HEK293 (cell line): ENCODE measurements at regions not wholly inside any gene's neighbourhood (a gene's known extent, or its start where the extent isn't known, plus 50 kb on each side); places are given as distances from the start of the nearest gene placed in this dataset.

Experiments used
- CTCF ChIA-PET: fragments of 350-600 bp; formaldehyde crosslinking; extraction: SDS; loops from one replicate; lab custom pipeline; 2021; ENCODE audit warnings: antibody characterized with exemption; lab: Yijun Ruan, JAX
- POLR2A ChIA-PET: fragments of 300-600 bp; formaldehyde crosslinking; extraction: SDS; loops from one replicate; lab custom pipeline; 2020; ENCODE audit warnings: antibody characterized with exemption, inconsistent platforms; lab: Yijun Ruan, JAX
- H3K27ac ChIP-seq: fragments of 200-500 bp; sonication (Bioruptor generic); 2 replicates; pipeline ENCODE4 v1.5.1; 2014; ENCODE audit warnings: low read depth, low read length, control low read depth, inconsistent platforms; ENCODE audit errors: extremely low read depth
- H3K36me3 ChIP-seq, 2 experiments: fragments of 200-500 bp in 1 of 2; sonication (Bioruptor generic) in 1 of 2; 1 replicate in 1 of 2; 2 replicates in 1 of 2; pipeline ENCODE4 v1.5.1; 2014 to 2017; ENCODE audit warnings: inconsistent platforms in 2 of 2, low read length in 2 of 2; ENCODE audit not compliant: control insufficient read depth in 2 of 2, insufficient read depth in 1 of 2
- H3K4me1 ChIP-seq: fragments of 200-500 bp; sonication (Bioruptor generic); 2 replicates; pipeline ENCODE4 v1.5.1; 2014; ENCODE audit warnings: mild to moderate bottlenecking, low read length, inconsistent platforms; ENCODE audit not compliant: control insufficient read depth, insufficient read depth
- H3K4me3 ChIP-seq: 2 replicates; pipeline ENCODE4 v1.5.1; 2011; ENCODE audit warnings: low read depth, mild to moderate bottlenecking, control low read depth, low read length, moderate library complexity
- H3K9me3 ChIP-seq: fragments of 200-500 bp; sonication (Bioruptor generic); 2 replicates; pipeline ENCODE4 v1.5.1; 2014; ENCODE audit warnings: low read depth, low read length, inconsistent platforms; ENCODE audit not compliant: control insufficient read depth, insufficient read depth
- BCL6B ChIP-seq: fragments of 450-650 bp; formaldehyde crosslinking; IDR thresholded peaks from 2 replicates; pipeline ENCODE4 v1.5.1; 2017; ENCODE audit warnings: missing biosample characterization, missing genetic modification characterization
- GFI1B ChIP-seq: fragments of 450-650 bp; formaldehyde crosslinking; IDR thresholded peaks from 2 replicates; pipeline ENCODE4 v1.5.1; 2016; ENCODE audit warnings: missing biosample characterization, missing genetic modification characterization
- HOXA7 ChIP-seq: sonication (generic); formaldehyde crosslinking; IDR thresholded peaks from 2 replicates; pipeline ENCODE4 v1.8.1; 2022; ENCODE audit warnings: missing genetic modification reagents, borderline replicate concordance
- KLF1 ChIP-seq: fragments of 450-650 bp; formaldehyde crosslinking; IDR thresholded peaks from 2 replicates; pipeline ENCODE4 v1.5.1; 2016; ENCODE audit warnings: missing biosample characterization, missing genetic modification characterization
- TRIM28 ChIP-seq: IDR thresholded peaks from 2 replicates; pipeline ENCODE4 v1.6.1; 2011; ENCODE audit warnings: low read length, control low read depth, borderline replicate concordance
- YY1 ChIP-seq: fragments of 450-650 bp; formaldehyde crosslinking; IDR thresholded peaks from 2 replicates; pipeline ENCODE4 v1.5.1; 2018; ENCODE audit warnings: missing biosample characterization, missing genetic modification characterization
- ZBTB44 ChIP-seq: fragments of 450-650 bp; IDR thresholded peaks from 2 replicates; pipeline ENCODE4 v1.5.1; 2018; ENCODE audit warnings: missing biosample characterization, mild to moderate bottlenecking, missing genetic modification characterization
- ZBTB49 ChIP-seq: fragments of 450-650 bp; formaldehyde crosslinking; IDR thresholded peaks from 2 replicates; pipeline ENCODE4 v1.5.1; 2016; ENCODE audit warnings: missing biosample characterization, missing genetic modification characterization, low read depth
- ZBTB6 ChIP-seq: fragments of 450-650 bp; formaldehyde crosslinking; IDR thresholded peaks from 2 replicates; pipeline ENCODE4 v1.5.1; 2017; ENCODE audit warnings: missing biosample characterization, missing genetic modification characterization
- ZIC2 ChIP-seq: fragments of 450-650 bp; formaldehyde crosslinking; IDR thresholded peaks from 2 replicates; pipeline ENCODE4 v1.5.1; 2016; ENCODE audit warnings: missing biosample characterization, missing genetic modification characterization
- ZNF175 ChIP-seq: fragments of 450-650 bp; formaldehyde crosslinking; IDR thresholded peaks from 2 replicates; pipeline ENCODE4 v1.5.1; 2016; ENCODE audit warnings: missing biosample characterization, missing genetic modification characterization
- ZNF18 ChIP-seq: fragments of 450-650 bp; formaldehyde crosslinking; IDR thresholded peaks from 2 replicates; pipeline ENCODE4 v1.5.1; 2016; ENCODE audit warnings: missing biosample characterization, missing genetic modification characterization
- ZNF24 ChIP-seq: fragments of 450-650 bp; formaldehyde crosslinking; IDR thresholded peaks from 2 replicates; pipeline ENCODE4 v1.5.1; 2016; ENCODE audit warnings: missing biosample characterization, missing genetic modification characterization
- ZNF248 ChIP-seq: fragments of 450-650 bp; formaldehyde crosslinking; IDR thresholded peaks from 2 replicates; pipeline ENCODE4 v1.5.1; 2017; ENCODE audit warnings: missing biosample characterization, missing genetic modification characterization
- ZNF449 ChIP-seq: fragments of 450-650 bp; formaldehyde crosslinking; IDR thresholded peaks from 2 replicates; pipeline ENCODE4 v1.5.1; 2017; ENCODE audit warnings: missing biosample characterization, mild to moderate bottlenecking, missing genetic modification characterization, moderate library complexity
- ZNF488 ChIP-seq: fragments of 450-650 bp; formaldehyde crosslinking; IDR thresholded peaks from 2 replicates; pipeline ENCODE4 v1.5.1; 2016; ENCODE audit warnings: missing biosample characterization, missing genetic modification characterization
- ZNF510 ChIP-seq: fragments of 450-650 bp; formaldehyde crosslinking; IDR thresholded peaks from 2 replicates; pipeline ENCODE4 v1.5.1; 2018; ENCODE audit warnings: mild to moderate bottlenecking, missing genetic modification characterization, missing biosample characterization; ENCODE audit not compliant: insufficient replicate concordance
- ZNF518A ChIP-seq: fragments of 450-650 bp; formaldehyde crosslinking; conservative IDR thresholded peaks from 2 replicates; pipeline ENCODE4 v1.5.1; 2016; ENCODE audit warnings: low read depth, missing biosample characterization, missing genetic modification characterization
- ZNF626 ChIP-seq: fragments of 450-650 bp; sonication (Bioruptor Pico); formaldehyde crosslinking; IDR thresholded peaks from 2 replicates; pipeline ENCODE4 v1.5.1; 2018; ENCODE audit warnings: missing biosample characterization, missing genetic modification characterization, inconsistent platforms
- ZXDB ChIP-seq: fragments of 450-650 bp; formaldehyde crosslinking; IDR thresholded peaks from 2 replicates; pipeline ENCODE4 v1.5.1; 2016; ENCODE audit warnings: missing biosample characterization, missing genetic modification characterization

- TF ChIP-seq ZNF18 (tag by site-specific recombination) (no peak), HOXA7 (no peak), ZBTB44 (tag by site-specific recombination) (no peak), ZBTB6 (tag by site-specific recombination) (no peak), ZNF510 (no peak), ZXDB (no peak), BCL6B (no peak), GFI1B (tag by site-specific recombination) (no peak), KLF1 (tag by site-specific recombination) (no peak)
- TF ChIP-seq, all 188 proteins: peak for 0
These were observed 512.8 kb upstream of the EPHA7 start (continued) for GRCh38 chr6:93932175-93932574.

- no peaks in the 10 kb centered on the region for H3K9me3 ChIP-seq
- CTCF ChIA-PET, result no interaction called here
- no peak overlapping the region for H3K27ac ChIP-seq
- no peaks in the 10 kb centered on the region for H3K36me3 ChIP-seq
- H3K4me1 ChIP-seq, result no peaks in the 10 kb centered on the region
- no peak overlapping the region for H3K4me3 ChIP-seq
- POLR2A ChIA-PET, result no interaction called here
- TF ChIP-seq ZNF449 (no peak), YY1 (tag by site-specific recombination) (no peak), ZNF248 (no peak), ZBTB6 (tag by site-specific recombination) (no peak), ZIC2 (tag by site-specific recombination) (no peak), ZNF518A (tag by site-specific recombination) (no peak), ZNF488 (tag by site-specific recombination) (no peak), ZBTB49 (tag by site-specific recombination) (no peak), ZNF24 (no peak), TRIM28 (no peak), ZNF626 (tag by site-specific recombination) (no peak), ZNF175 (tag by site-specific recombination) (no peak)
These were observed 508.4 kb upstream of the EPHA7 start for GRCh38 chr6:93927731-93928130.
